Brain pericyte (primary cell): ENCODE measurements at regions not wholly inside any gene's neighbourhood (a gene's known extent, or its start where the extent isn't known, plus 50 kb on each side); places are given as distances from the start of the nearest gene placed in this dataset.

Experiments used
- DNase-seq: peaks from one replicate; pipeline ENCODE4 v3.0.0-alpha.2; 2012; ENCODE audit warnings: low read depth, low spot score

DNA sequence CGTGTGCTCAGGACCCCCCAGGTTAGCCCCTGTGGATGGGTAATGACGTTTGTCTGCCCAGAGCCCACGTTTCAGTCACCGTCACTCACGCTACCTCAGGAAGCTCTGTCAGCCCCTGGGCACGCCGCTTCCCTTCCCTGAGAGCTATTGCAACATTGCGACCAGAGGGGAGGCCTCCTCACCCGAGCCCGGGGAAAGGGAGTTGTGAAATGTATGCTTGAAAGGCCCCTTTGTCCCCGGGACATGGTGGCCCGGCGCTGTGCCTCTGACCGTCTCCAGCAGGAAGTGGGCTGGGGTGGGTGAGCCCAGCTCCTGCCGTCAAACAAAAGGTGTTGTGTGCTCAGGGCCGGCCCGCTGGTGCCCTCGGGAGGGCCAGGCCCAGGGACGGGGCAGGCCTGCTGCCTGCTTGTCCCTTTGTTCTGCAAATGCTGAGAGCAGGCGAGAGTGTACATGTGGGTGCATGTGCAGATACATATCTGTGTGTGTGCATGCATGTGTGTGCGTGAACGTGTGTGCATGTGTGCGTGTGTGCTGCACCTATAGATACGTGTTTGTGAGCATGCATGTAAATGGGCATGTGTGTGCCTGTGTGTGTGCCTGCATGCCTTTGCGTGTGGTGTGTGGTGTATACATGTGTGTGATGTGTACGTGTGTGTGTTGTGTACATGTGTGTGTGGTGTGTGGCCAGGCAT is 1125.0 kb downstream of the BRD1 start:
- DNase-seq, result no peak

DNA sequence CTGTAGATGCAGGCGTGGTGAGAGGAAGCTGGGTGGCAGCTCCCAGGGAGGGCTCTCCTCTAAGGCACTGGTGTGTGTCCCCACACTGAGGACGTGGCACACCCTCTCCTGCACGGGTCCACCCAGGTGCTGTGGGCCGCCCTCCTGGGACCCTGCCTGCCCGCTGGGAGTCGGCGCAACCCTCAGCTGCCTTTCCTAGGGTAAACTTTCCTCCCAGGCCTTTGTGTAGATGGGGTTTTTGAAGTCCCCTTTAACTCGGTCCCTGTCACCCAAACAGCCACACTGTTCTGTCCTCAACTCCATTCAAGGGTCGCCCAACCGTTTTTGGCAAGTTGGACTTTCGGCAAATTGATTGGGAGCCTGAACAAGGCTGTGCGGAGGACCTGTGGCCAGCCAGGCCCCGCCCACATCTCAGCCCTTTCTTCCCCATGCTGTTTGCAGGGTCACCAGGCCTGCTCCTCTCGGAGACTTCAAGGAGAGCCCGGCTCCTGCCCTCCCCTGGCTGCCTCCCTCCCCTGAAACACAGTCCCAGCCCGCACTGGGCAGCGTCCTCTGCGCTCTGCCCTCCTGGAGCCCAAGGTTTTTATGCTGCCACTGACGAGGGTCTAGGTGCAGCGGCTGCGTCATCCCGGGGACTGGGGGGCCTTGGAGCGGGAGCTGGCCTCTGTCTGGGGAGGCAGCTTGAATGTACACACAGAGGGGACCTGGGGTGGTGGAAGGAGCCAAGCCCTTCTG is 1126.2 kb downstream of the BRD1 start:
- no peak for DNase-seq

DNA sequence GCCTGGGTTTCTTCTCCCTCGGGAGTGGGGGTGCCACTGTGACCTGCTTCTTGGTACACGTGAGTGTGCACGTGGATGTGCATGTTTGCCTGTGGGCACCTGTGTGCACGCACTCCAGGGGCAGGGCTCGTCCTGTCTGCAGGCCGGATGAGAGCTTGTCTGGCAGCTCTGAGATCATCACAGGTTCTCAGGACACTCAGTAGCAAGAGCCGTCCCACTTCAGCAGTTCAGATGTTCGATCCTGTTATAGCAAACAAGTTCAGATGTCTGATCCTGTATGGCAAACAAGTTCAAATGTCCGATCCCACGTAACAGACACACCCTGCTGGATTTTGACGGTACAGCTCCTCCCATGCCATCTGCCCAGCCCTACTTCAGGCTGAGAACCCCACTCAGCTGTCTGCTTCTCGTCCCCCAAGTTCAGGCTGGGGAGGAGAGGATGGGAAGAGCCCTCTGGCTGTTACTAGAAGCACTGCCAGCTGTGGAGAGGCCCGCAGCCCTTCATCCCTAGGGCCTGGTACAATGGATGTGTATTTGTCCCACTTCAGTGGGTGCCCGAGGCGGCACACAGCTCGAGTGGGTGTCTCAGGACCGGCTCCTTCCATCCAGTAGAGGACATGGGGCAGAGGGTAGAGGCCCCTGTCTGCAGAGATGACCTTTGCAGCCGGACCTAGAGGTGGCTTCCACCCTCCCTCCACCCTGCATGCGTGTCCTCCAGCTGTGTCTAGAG is 1126.9 kb downstream of the BRD1 start:
- DNase-seq, result no peak

DNA sequence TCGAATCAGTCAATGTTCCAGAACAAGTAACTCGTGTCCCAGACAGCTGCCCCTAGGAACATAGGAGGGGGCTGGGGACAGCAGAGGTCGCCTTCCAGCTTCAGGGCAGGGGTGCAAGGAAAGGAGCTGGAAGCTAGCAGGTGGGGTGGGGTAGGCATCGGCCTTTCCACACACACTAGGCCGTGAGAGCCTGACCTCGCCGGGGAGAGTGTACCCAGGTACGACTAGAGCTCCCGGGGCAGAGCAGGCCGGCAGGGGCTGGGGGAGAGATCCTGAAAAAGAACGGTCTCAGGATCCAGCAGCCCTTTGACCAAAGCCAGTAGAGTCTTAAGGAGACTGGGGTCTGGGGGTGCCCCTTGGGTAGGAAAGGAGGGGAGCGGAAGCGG is 1127.5 kb downstream of the BRD1 start:
- no peak for DNase-seq

DNA sequence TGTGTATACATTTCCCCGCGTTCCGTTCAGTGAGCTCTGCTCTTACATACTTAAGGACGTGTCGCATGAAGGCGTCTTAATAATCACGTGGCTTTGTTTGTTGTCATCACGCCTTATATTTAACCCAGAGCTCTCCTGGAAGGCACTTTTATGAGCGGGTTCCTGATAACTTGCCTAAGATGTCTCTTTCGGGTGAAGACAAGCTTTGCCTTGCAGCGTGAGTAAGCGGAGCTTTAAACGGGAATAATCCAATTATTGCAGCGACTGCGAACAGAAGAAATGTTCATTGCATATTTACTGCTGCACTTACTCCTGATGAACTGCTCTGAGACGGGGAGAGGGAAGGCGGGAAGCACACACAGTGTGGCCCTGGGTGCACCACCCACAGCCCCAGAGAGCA is 1128.2 kb downstream of the BRD1 start:
- DNase-seq, result no peak

DNA sequence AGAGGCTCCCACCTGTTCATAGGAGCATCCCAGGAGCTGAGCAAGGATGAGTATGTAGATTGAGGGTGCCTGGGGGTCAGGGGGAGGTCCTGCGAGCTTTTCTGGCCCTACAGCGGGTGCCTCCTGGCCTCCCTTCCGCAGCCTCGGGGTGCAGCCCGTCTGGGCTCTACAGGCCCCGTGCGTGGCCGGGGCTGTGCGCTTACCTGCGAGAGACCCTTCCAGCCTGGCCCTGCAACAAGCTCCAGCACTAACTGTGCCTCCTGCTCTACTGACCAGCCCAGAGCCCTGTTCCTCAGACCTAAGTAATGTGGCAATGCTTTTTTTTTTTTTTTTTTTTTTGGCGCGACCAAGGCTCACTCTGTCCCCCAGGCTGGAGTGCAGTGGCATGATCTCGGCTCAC is 1129.1 kb downstream of the BRD1 start:
- DNase-seq, result no peak

DNA sequence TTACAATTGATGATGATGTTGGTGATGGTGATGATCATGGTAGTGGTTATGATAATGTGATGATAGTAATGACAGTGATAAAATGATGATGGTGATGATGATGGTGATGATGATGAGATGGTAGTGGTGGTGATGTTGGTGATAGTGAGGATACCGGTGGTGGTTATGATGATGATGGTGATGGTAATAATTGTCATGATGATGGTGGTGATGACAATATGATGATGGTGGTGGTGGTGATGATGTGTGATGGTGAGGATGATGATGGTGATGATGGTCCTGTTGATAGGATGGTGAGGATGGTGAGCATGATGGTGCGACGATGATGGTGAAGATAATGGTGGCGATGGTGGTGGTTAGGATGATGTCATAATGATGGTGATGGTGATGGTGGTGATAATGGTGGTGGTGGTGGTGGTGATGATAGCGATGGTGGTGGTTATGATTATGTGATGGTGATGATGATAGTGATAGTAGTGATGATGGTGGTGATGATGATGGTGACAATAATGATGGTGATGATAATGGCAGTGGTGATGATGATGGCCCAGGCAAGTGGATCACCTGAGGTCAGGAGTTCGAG is 1129.9 kb downstream of the BRD1 start:
- no peak for DNase-seq

DNA sequence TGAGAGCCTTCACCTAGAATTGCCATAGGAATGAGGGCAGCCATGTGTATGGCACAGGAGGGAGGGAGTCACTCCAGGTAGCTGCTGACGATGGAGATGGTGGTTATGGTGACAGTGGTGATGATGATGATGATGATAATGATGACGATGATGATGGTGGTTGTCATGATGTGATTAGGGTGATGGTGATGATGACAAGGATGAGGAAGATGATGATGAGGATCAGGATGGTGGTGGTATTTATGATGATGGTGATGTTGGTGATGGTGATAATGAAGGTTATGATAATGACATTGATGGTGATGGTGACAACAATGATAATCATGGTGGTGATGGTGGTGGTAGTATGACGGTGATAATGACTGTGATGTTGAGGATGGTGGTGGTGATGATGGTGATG is 1130.5 kb downstream of the BRD1 start:
- DNase-seq, result no peak

DNA sequence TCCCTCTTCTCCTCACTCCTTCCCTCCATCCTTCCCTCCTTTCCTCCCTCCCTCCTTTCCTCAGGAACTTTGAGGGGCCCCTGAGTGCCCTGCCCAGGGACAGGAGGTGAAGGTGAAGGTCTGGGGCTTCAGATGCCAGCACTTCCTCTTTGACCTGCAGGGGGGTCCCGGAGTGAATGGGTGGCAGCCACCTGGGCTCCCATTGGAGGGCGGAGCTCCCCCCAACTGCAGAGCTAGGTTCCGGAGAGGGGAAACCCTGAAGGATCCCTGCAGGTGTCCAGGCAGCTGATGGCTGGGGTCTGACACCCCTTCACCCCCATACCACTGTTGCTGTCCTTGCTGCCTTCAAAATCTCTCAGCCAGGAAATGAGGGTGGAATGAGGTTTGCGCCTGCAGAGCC is 1131.3 kb downstream of the BRD1 start:
- no peak for DNase-seq

DNA sequence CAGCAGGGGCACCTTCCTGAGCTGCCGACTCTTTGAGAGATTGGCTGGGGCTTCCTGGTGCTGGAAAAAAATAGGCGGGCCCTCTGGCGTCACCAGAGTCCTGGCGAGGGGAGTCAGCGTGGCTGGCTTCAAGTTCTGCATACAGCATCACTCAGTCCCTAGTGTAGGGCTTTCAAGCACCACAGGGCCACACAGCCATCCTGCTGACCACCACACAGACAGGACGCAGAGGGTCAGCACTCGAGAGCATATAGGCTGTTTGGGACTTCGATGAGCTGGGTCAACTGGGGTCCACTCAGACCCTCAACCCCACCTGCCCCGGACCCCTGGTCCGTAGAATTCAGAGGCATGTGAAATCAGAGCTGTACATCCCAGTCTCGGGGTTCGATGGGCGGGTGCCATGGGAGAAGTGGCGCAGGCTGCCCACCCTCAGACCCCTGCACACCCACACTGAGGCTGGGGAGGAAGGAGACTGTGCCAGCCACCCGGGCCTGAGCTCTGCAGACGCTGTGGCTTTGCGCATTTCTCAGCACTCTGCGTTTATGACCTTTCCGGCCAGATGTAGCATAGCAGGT is 1131.9 kb downstream of the BRD1 start:
- DNase-seq, result no peak

DNA sequence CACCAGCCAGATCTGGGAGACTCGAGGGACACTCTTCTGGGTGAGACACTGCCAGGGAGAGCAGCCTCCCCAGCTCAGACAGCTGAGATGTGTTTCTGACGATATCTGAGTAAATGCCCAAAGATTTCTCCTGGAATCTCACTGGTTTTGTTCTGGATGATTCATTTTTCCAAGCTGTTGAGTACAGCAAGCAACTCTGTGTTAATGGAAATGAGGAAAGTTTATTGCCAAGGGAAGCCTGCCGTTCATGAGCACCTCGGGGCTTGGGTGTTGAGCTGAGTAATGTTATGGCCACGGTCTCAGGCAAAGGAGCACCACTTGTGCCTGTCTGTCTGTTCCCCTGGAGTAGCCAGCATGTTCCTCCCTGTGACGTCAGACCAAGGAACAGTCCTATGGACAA is 1132.4 kb downstream of the BRD1 start:
- DNase-seq, result no peak

DNA sequence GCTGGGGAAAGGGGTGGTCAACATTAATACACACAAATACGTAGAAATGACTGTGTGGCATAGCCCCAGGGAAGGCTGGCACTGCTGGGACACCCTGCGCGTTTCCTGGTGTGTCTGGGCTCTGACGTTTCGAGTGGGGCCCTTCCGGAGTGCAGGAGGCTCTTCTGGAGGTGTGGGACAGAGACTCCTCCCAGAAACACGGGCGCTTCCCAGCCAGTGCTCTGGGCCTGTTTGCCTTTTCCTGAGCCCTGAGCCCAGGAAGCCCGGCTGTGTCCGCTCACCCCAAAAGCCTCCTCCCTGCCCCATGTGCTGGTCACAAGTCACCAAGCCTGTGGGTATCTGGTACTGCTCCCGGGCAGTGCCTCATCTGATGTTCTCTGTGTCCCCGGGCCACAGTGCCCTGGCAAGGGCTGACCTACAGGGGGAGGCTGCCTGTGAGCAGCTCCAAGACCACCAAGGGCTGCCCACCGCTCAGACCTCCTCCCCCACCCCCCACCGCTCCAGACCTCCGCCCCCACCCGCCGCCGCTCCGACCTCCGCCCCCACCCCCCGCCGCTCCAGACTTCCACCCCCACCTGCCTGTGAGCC is 1133.3 kb downstream of the BRD1 start:
- DNase-seq, result no peak

DNA sequence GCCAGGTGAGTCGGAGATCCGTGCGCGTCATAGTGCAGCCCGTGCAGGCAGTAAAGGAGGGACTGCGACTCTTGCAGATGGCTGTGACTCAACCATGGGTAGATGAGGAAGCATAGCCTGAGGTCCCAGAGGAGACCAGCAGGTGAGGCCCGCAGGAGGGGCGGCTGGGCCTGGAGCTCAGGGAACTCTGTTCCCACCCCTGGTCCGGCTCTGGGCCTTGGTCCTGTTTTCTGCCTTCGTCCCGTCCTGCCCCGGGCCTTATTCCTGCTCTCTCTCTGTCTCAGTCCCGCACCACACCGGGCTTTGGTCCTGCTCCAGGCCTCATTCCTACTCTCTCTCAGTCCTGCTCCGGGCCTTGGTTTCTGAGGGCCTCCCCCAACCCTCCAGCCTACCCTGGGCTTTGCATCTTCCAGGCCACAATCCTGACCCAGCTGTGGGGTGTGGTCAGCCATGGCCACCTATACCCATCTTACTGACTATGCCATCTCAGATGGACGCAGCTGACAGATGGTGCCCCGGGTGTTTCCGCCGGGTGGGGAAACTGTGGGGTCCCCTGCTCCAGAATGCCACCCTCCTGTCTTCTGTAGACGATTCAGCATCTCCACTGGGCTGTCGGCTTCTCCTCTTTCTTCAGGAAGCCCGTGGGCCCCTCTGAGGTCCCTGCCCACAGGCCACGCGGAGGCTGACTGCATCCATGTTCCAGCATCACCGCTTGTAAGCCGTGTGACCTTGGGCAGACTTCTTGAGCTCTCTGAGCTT is 1134.1 kb downstream of the BRD1 start:
- DNase-seq, result no peak

DNA sequence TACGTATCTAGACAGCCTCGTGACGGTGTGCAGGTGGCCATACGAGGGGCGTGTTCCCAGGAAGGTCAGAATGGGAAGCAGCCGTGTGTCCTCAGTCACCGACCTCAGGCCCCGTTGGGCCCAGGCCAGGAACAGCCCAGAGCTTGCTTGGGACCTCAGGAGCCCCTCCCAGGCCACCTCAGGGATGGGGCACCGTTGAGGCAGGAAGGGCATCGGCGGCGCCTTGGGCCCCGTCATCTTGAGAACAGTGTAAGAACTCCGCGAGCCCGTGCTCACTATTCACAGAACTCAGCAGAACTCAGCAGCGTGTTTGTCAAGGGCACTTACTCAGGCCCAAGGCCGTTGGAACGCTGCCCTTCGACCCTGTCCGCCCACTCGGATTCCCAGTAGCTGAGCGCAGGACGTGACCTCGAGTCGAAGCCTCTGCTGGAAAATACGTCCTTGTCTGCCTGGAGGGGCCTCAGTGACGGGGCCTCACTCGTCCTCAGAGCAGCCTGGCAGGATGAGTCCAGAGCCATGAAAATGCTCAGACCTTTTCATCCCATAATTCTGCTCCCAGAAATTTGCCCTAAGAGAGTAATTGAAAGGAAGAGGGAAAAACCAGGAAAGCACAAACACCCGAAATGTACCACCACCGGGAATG is 1134.8 kb downstream of the BRD1 start:
- no peak for DNase-seq

DNA sequence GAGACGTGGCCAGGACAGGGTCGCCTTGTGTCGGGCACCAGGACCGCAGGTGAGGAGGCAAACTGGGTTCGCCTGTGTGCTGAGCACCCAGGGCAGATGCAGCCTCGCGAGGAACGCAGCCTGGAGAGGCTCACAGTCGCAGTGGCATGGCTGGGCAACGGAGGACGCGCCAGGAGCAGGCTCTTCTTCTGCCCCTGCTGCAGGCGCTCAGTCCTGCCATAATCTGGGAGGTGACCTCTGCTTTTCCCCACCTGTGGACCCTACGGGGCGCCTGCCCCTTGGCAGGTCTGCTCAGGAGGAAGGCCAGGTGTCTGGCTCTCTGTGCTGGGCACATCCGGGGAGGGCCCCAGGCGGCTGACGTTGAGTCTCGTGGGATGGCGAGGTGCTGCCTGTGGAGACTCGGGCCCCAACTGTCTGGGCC is 1136.2 kb downstream of the BRD1 start:
- no peak for DNase-seq

DNA sequence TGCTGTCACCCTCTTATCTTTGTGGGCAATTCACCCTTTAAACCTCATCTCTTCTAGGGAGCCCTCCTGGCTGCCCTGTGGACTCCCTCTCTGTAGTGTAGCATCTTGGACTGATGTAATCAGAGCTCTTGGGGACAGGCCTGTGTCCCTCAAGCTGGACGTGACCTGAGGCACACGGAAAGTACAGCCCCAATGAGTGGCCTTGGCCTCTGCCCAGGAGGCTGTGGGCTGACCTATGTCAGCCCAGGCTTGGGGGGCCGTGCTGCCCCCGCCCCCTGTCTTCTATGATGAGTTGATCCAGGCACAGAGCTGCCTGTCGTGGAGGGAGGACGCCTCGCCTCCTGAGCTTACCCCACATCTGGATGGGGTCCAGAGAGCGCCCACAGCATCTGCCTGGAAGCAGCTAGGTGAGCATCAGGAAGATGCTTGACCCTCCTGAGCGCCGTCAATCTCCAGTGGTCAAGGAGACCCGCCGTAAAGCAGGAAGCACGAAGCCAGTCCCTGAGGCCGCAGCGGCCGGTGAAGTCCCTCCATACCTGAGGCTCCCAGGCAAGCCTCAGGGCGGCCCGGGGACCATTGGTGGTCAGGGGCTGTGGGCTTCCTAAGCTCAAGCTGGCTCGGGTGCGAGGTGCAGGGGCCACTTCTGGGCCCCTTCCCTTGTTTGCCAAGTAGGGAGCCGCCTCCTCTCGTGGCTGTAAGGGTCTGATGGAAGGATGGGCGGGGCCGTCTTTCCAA is 1136.9 kb downstream of the BRD1 start:
- no peak for DNase-seq

DNA sequence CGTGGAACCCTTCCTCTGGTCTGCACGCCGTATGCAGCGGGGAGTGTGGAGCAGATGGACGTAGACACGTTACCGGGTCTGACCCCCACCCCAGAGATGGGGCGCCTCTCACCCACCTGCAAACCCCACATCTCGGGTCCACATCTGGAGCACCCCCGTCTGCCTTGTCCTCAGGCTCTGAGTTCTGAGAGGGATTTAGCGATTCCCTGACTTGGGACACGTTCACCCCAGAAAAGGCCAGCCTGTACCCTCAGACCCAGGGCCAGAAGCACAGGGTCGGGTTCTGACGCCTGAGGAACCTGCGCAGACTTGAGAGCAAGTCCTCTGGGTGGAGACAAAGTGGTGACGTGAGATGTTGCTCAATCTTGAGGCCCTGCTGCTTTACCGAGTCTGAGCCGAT is 1138.5 kb downstream of the BRD1 start:
- no peak for DNase-seq

DNA sequence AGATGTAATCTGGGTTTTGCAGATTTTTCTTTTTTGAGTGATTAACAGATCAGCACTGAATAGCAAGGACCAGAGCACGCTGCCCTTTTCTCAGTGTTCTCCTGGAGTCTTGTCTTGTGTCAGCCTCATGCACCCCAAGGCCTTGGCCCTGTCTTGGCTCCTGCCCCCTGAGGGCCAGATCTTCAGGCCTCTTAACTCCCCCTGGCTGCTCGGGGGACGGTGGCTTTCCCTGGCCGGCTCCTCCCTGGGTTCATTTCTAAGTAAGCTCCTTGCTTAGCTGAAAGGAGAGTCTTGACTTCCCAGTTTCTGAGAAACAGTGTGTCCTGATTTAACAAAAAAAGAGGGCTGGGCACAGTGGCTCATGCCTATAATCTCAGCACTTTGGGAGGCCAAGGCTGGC is 1139.3 kb downstream of the BRD1 start:
- no peak for DNase-seq

DNA sequence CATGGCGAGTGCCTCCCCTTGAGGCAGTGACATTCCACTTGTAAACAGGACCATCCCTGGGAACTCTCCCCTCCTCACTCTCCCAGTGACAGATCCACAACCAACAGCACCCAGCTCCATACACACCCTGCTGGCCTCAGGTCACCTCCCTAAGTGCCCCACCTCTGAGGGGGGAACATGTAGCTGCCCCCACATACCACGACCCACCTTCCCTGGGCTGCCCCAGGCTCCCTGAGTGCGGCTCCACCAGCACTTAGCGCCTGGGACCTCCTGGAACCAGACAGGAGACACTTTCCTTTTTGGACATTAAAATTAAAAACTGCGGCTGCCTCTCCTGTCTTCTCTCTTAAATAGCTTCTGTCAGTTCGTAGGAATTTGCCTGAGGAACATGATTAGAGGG is 1140.1 kb downstream of the BRD1 start:
- DNase-seq, result no peak
